ENCODE measurements at regions not wholly inside any gene's neighbourhood (a gene's known extent, or its start where the extent isn't known, plus 50 kb on each side); places are given as distances from the start of the nearest gene placed in this dataset.

GRCh38 chr13:109644069-109644750, 142.2 kb downstream of the IRS2 start:
- no peak overlapping the region for H3K14ac ChIP-seq (ENCODE audit: insufficient read depth, low read length)
- no peaks in the 10 kb centered on the region for H3K23me2 ChIP-seq (ENCODE audit: insufficient read length, low read depth, low read length, poor library complexity, severe bottlenecking)
- H4K20me1 ChIP-seq (ENCODE audit: control insufficient read depth, insufficient read depth, insufficient read length) = no peaks in the 10 kb centered on the region
- Mint-ChIP-seq H3K27ac (no peak overlapping the region), H3K4me3 (no peak overlapping the region), H3K4me1 (no peaks in the 10 kb centered on the region), H3K9me3 (peaks cover 12 to 21% of the 10 kb centered on the region in 2 experiments), H3K27me3 (ENCODE audit: low read depth) (no peaks in the 10 kb centered on the region), H3K36me3 (ENCODE audit: insufficient read depth in 1 of 3, low read depth in 3 of 3) (peaks cover 6 to 14% (median 7%) of the 10 kb centered on the region in 3 experiments)
- no peak overlapping the region for H2BK120ac ChIP-seq (ENCODE audit: low read depth, low read length, poor library complexity, severe bottlenecking)
- H2AK5ac ChIP-seq (ENCODE audit: insufficient read length, low read length) = no peak overlapping the region
- H2AFZ ChIP-seq (ENCODE audit: low read length) = no peak overlapping the region
- H3K79me1 ChIP-seq (ENCODE audit: insufficient read depth, low read depth, low read length, poor library complexity, severe bottlenecking) = no peaks in the 10 kb centered on the region
- no peak overlapping the region for H3K23ac ChIP-seq (ENCODE audit: insufficient read length, low read depth, low read length)
- TF ChIP-seq, protein P1, sequence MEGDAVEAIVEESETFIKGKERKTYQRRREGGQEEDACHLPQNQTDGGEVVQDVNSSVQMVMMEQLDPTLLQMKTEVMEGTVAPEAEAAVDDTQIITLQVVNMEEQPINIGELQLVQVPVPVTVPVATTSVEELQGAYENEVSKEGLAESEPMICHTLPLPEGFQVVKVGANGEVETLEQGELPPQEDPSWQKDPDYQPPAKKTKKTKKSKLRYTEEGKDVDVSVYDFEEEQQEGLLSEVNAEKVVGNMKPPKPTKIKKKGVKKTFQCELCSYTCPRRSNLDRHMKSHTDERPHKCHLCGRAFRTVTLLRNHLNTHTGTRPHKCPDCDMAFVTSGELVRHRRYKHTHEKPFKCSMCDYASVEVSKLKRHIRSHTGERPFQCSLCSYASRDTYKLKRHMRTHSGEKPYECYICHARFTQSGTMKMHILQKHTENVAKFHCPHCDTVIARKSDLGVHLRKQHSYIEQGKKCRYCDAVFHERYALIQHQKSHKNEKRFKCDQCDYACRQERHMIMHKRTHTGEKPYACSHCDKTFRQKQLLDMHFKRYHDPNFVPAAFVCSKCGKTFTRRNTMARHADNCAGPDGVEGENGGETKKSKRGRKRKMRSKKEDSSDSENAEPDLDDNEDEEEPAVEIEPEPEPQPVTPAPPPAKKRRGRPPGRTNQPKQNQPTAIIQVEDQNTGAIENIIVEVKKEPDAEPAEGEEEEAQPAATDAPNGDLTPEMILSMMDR (conservative IDR thresholded peaks at IDR 0.05) = no peak
- peaks cover 9% of the 10 kb centered on the region for H3K9me3 ChIP-seq (ENCODE audit: control insufficient read depth, low read depth, low read length)
- no peaks in the 10 kb centered on the region for H3K27me3 ChIP-seq (ENCODE audit: insufficient read depth, low read length)
- H3K56ac ChIP-seq (ENCODE audit: insufficient read length, low read depth, low read length) = no peak overlapping the region
- H3K27ac ChIP-seq (ENCODE audit: insufficient read length, low read depth, low read length) = no peak overlapping the region
- H3K4me1 ChIP-seq (ENCODE audit: insufficient read depth, low read length) = no peaks in the 10 kb centered on the region
- no peak overlapping the region for H3K18ac ChIP-seq (ENCODE audit: insufficient read length, low read depth, low read length)
- H4K8ac ChIP-seq (replicated peaks; ENCODE audit: insufficient read length, low read depth, low read length) = no peak overlapping the region
- H2BK15ac ChIP-seq (ENCODE audit: low read depth, low read length) = no peak overlapping the region
- no CpG with 5 or more reads among the region's 4 CpGs for WGBS (ENCODE audit: extremely low coverage, insufficient read length, low lambda C conversion rate)
- no peak for DNase-seq
- no peak overlapping the region for H3K4ac ChIP-seq (ENCODE audit: low read depth, low read length)
- H3K9ac ChIP-seq (ENCODE audit: extremely low read depth, insufficient read length, low read length) = no peak overlapping the region
- H2BK12ac ChIP-seq (ENCODE audit: insufficient read length, low read depth, low read length) = no peak overlapping the region
- H2BK20ac ChIP-seq (ENCODE audit: low read depth, low read length, poor library complexity, severe bottlenecking) = no peak overlapping the region
- no peaks in the 10 kb centered on the region for H3K79me2 ChIP-seq (ENCODE audit: insufficient read depth, low read length)
- no peak overlapping the region for H2BK5ac ChIP-seq (ENCODE audit: insufficient read length, low read length)
- H3T11ph ChIP-seq (ENCODE audit: low read length) = no peak overlapping the region
- no peak overlapping the region for H4K5ac ChIP-seq (ENCODE audit: insufficient read length, low read depth, low read length)
- H4K91ac ChIP-seq (ENCODE audit: insufficient read length, low read depth, low read length) = no peak overlapping the region
- H3K4me2 ChIP-seq (ENCODE audit: insufficient read depth, insufficient read length, low read length) = no peak overlapping the region

All from H9 (cell line).